Ectodermal cell (in vitro differentiated cells): ENCODE measurements at regions not wholly inside any gene's neighbourhood (a gene's known extent, or its start where the extent isn't known, plus 50 kb on each side); places are given as distances from the start of the nearest gene placed in this dataset.

ENCODE experiments used
- H3K27ac ChIP-seq: 2 replicates; pipeline ENCODE4 v1.7.0; 2013; ENCODE audit warnings: mild to moderate bottlenecking, low read depth, low read length; ENCODE audit not compliant: insufficient read depth, poor library complexity, severe bottlenecking
- H3K27me3 ChIP-seq: 2 replicates; pipeline ENCODE4 v1.7.0; 2013; ENCODE audit warnings: mild to moderate bottlenecking, low read length; ENCODE audit not compliant: insufficient read depth, control insufficient read depth, poor library complexity, severe bottlenecking
- H3K36me3 ChIP-seq: one replicate; pipeline ENCODE4 v1.7.0; 2013; ENCODE audit warnings: low read length; ENCODE audit not compliant: control insufficient read depth, insufficient read depth
- H3K4me1 ChIP-seq: one replicate; pipeline ENCODE4 v1.7.0; 2013; ENCODE audit warnings: low read length; ENCODE audit not compliant: control insufficient read depth, insufficient read depth
- H3K4me3 ChIP-seq: 2 replicates; pipeline ENCODE4 v1.7.0; 2013; ENCODE audit warnings: low read depth, low read length, control low read depth; ENCODE audit not compliant: insufficient read depth
- H3K9me3 ChIP-seq: 2 replicates; pipeline ENCODE4 v1.7.0; 2013; ENCODE audit warnings: mild to moderate bottlenecking, low read length, moderate library complexity; ENCODE audit not compliant: control insufficient read depth
- WGBS, 2 experiments: methylation state at CpG; one replicate each; pipeline ENCODE4 v1.1.7; 2013; ENCODE audit warnings: missing lambda C conversion rate in 2 of 2; 5-methylcytosine and 5-hydroxymethylcytosine counted together

- Histone ChIP-seq H3K9me3 (no peaks in the 10 kb centered on the region), H3K4me1 (no peaks in the 10 kb centered on the region), H3K36me3 (no peaks in the 10 kb centered on the region), H3K4me3 (no peak overlapping the region), H3K27ac (no peak overlapping the region), H3K27me3 (no peaks in the 10 kb centered on the region)
These were observed 132.4 kb upstream of the TET2 start for GRCh38 chr4:105014234-105014633.

GRCh38 chr4:105014635-105015034, 132.0 kb upstream of the TET2 start:
- no peaks in the 10 kb centered on the region for H3K36me3 ChIP-seq
- H3K9me3 ChIP-seq, result no peaks in the 10 kb centered on the region
- no peak overlapping the region for H3K4me3 ChIP-seq
- no peak overlapping the region for H3K27ac ChIP-seq
- WGBS, 2 experiments, result 86 to 89% methylated on average over 3 to 4 of the region's 4 CpGs
- H3K27me3 ChIP-seq, result no peaks in the 10 kb centered on the region
- H3K4me1 ChIP-seq, result no peaks in the 10 kb centered on the region

- H3K9me3 ChIP-seq, result no peaks in the 10 kb centered on the region
- no peaks in the 10 kb centered on the region for H3K36me3 ChIP-seq
- no peaks in the 10 kb centered on the region for H3K4me1 ChIP-seq
- no peaks in the 10 kb centered on the region for H3K27me3 ChIP-seq
- no peak overlapping the region for H3K4me3 ChIP-seq
- WGBS, 2 experiments, result 93 to 95% methylated on average over 3 of the region's 3 CpGs
- no peak overlapping the region for H3K27ac ChIP-seq
These were observed 130.9 kb upstream of the TET2 start for GRCh38 chr4:105015750-105016149.

- Histone ChIP-seq H3K9me3 (no peaks in the 10 kb centered on the region), H3K36me3 (no peaks in the 10 kb centered on the region), H3K27ac (no peak overlapping the region), H3K4me3 (no peak overlapping the region), H3K4me1 (no peaks in the 10 kb centered on the region), H3K27me3 (no peaks in the 10 kb centered on the region)
- WGBS, 2 experiments, result 86 to 91% methylated on average over 6 of the region's 6 CpGs
These were observed 123.6 kb upstream of the TET2 start for GRCh38 chr4:105022811-105023667.

- no peaks in the 10 kb centered on the region for H3K36me3 ChIP-seq
- H3K27me3 ChIP-seq, result no peaks in the 10 kb centered on the region
- H3K4me3 ChIP-seq, result no peak overlapping the region
- no peaks in the 10 kb centered on the region for H3K9me3 ChIP-seq
- H3K4me1 ChIP-seq, result no peaks in the 10 kb centered on the region
- H3K27ac ChIP-seq, result no peak overlapping the region
These were observed 123.0 kb upstream of the TET2 start for GRCh38 chr4:105023668-105024055.

- H3K27ac ChIP-seq, result no peak overlapping the region
- H3K4me3 ChIP-seq, result no peak overlapping the region
- no peaks in the 10 kb centered on the region for H3K27me3 ChIP-seq
- WGBS, 2 experiments, result 89 to 97% methylated on average over 2 of the region's 2 CpGs
- H3K9me3 ChIP-seq, result no peaks in the 10 kb centered on the region
- no peaks in the 10 kb centered on the region for H3K4me1 ChIP-seq
- H3K36me3 ChIP-seq, result no peaks in the 10 kb centered on the region
These were observed 121.2 kb upstream of the TET2 start for GRCh38 chr4:105025263-105026017.

GRCh38 chr4:105036991-105037390, 109.7 kb upstream of the TET2 start:
- H3K27me3 ChIP-seq, result no peaks in the 10 kb centered on the region
- 90% methylated on average over 1 of the region's 1 CpG; no CpG with 5 or more reads in 1 of the 2 experiments for WGBS, 2 experiments
- H3K27ac ChIP-seq, result no peak overlapping the region

GRCh38 chr4:105042451-105042850, 104.2 kb upstream of the TET2 start:
- Histone ChIP-seq H3K4me3 (no peak overlapping the region), H3K4me1 (no peaks in the 10 kb centered on the region), H3K36me3 (no peaks in the 10 kb centered on the region), H3K27me3 (no peaks in the 10 kb centered on the region), H3K27ac (no peak overlapping the region), H3K9me3 (no peaks in the 10 kb centered on the region)

More at GRCh38 chr4:105036991-105037390, 109.7 kb upstream of the TET2 start:
- H3K36me3 ChIP-seq, result no peaks in the 10 kb centered on the region
- no peaks in the 10 kb centered on the region for H3K9me3 ChIP-seq
- H3K4me3 ChIP-seq, result no peak overlapping the region
- H3K4me1 ChIP-seq, result no peaks in the 10 kb centered on the region

- Histone ChIP-seq H3K36me3 (no peaks in the 10 kb centered on the region), H3K9me3 (no peaks in the 10 kb centered on the region), H3K4me1 (no peaks in the 10 kb centered on the region), H3K27me3 (no peaks in the 10 kb centered on the region), H3K27ac (no peak overlapping the region), H3K4me3 (no peak overlapping the region)
- WGBS, 2 experiments, result 87 to 92% methylated on average over 2 of the region's 2 CpGs
These were observed 95.8 kb upstream of the TET2 start for GRCh38 chr4:105050896-105051295.

GRCh38 chr4:105057370-105058105, 89.1 kb upstream of the TET2 start:
- WGBS, 2 experiments, result 87 to 88% methylated on average over 4 of the region's 5 CpGs
- no peaks in the 10 kb centered on the region for H3K4me1 ChIP-seq

More at GRCh38 chr4:105057370-105058105, 89.1 kb upstream of the TET2 start:
- no peaks in the 10 kb centered on the region for H3K27me3 ChIP-seq
- H3K27ac ChIP-seq, result no peak overlapping the region
- no peaks in the 10 kb centered on the region for H3K9me3 ChIP-seq
- H3K4me3 ChIP-seq, result no peak overlapping the region
- H3K36me3 ChIP-seq, result no peaks in the 10 kb centered on the region
